HEK293T (cell line): ENCODE measurements at regions not wholly inside any gene's neighbourhood (a gene's known extent, or its start where the extent isn't known, plus 50 kb on each side); places are given as distances from the start of the nearest gene placed in this dataset.

Source experiments
- ARNT ChIP-seq: fragments of 450-650 bp; IDR thresholded peaks from 2 replicates; pipeline ENCODE4 v1.6.1; 2017; ENCODE audit warnings: mild to moderate bottlenecking
- BHLHE40 ChIP-seq: fragments of 450-650 bp; IDR thresholded peaks from 2 replicates; pipeline ENCODE4 v1.6.1; 2016; ENCODE audit warnings: mild to moderate bottlenecking, moderate library complexity, borderline replicate concordance
- CTBP1 ChIP-seq: fragments of 450-650 bp; IDR thresholded peaks from 2 replicates; pipeline ENCODE4 v1.6.1; 2016; ENCODE audit warnings: borderline replicate concordance
- ELF4 ChIP-seq: fragments of 450-650 bp; IDR thresholded peaks from 2 replicates; pipeline ENCODE4 v1.6.1; 2017; ENCODE audit warnings: antibody characterized with exemption
- FOXA1 ChIP-seq: fragments of 450-650 bp; IDR thresholded peaks from 2 replicates; pipeline ENCODE4 v1.6.1; 2016; ENCODE audit warnings: mild to moderate bottlenecking
- FOXM1 ChIP-seq: fragments of 450-650 bp; IDR thresholded peaks from 2 replicates; pipeline ENCODE4 v1.6.1; 2017; ENCODE audit warnings: mild to moderate bottlenecking, borderline replicate concordance
- LEF1 ChIP-seq: fragments of 450-650 bp; IDR thresholded peaks from 2 replicates; pipeline ENCODE4 v1.6.1; 2017; ENCODE audit warnings: mild to moderate bottlenecking, borderline replicate concordance
- NFRKB ChIP-seq: fragments of 450-650 bp; IDR thresholded peaks from 2 replicates; pipeline ENCODE4 v1.6.1; 2016; ENCODE audit warnings: mild to moderate bottlenecking, moderate library complexity
- PKNOX1 ChIP-seq: fragments of 450-650 bp; IDR thresholded peaks from 2 replicates; pipeline ENCODE4 v1.6.1; 2016
- SP1 ChIP-seq: fragments of 450-650 bp; IDR thresholded peaks from 2 replicates; pipeline ENCODE4 v1.6.1; 2017
- SUZ12 ChIP-seq: fragments of 450-650 bp; IDR thresholded peaks from 2 replicates; pipeline ENCODE4 v1.6.1; 2016; ENCODE audit warnings: mild to moderate bottlenecking
- TARDBP ChIP-seq: fragments of 450-650 bp; IDR thresholded peaks from 2 replicates; pipeline ENCODE4 v1.6.1; 2016

GRCh38 chr13:28603043-28603664 lies 55.8 kb upstream of the POMP start:
- TF ChIP-seq TARDBP, result no peak
- TF ChIP-seq ARNT, result no peak
- TF ChIP-seq CTBP1, result no peak
- TF ChIP-seq BHLHE40, result no peak
- no peak for TF ChIP-seq NFRKB
- TF ChIP-seq ELF4, result no peak
- no peak for TF ChIP-seq FOXM1
- TF ChIP-seq PKNOX1, result no peak
- TF ChIP-seq SUZ12, result no peak
- TF ChIP-seq SP1, result no peak
- TF ChIP-seq FOXA1, result no peak
- TF ChIP-seq LEF1, result no peak
